ENCODE measurements at regions not wholly inside any gene's neighbourhood (a gene's known extent, or its start where the extent isn't known, plus 50 kb on each side); places are given as distances from the start of the nearest gene placed in this dataset.

DNA sequence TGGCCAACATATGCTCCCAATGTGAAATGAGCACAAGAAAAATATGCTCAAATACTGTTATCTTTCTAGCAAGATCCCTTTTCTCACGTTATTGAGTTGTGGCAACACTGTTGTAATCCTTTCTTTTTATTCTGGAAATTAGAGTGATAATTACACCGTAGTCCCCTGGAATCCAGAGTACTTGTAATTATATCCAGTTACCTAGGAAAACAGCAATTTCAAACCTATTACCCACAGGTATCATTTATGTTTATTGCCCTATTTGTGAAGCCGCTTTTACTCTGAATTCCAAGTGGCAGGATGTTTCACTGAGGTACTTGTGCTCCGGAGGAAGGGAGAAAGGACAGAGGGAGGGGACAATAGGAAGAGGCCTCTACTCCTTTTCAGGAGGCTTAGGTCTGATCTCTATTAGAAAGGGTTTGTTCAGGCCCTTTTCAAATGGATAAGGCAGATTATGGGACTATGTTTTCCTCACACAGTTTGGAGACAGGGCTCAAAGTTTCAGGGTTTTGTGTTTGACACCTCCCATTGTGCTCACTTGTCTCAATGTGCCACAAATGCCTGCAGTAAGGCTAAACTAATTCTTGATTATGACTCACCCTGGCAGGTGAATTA, 646.6 kb downstream of the TUSC7 start:
- no peak for TF ChIP-seq CTCF (conservative IDR thresholded peaks at IDR 0.05; ENCODE audit: low read depth, low read length)
- no peak for TF ChIP-seq EZH2phosphoT487 (IDR thresholded peaks at IDR 0.05; ENCODE audit: borderline replicate concordance, low read length)

All from PC-3 (cell line).